Ovary (tissue), 3 donors: ENCODE measurements at regions not wholly inside any gene's neighbourhood (a gene's known extent, or its start where the extent isn't known, plus 50 kb on each side); places are given as distances from the start of the nearest gene placed in this dataset.

Experiments used
- CTCF ChIP-seq, 3 donors: fragments of 450-650 bp in 2 of 3; fragments of 200-600 bp in 1 of 3; IDR thresholded peaks; one replicate each; pipeline versions ENCODE4 v1.5.1 to v1.8.0; 2016 to 2022; ENCODE audit warnings: antibody characterized with exemption in 3 of 3, mild to moderate bottlenecking in 1 of 3
- EP300 ChIP-seq: sonication (generic); formaldehyde crosslinking; IDR thresholded peaks from one replicate; pipeline ENCODE4 v1.6.1; 2017; ENCODE audit warnings: antibody characterized with exemption
- POLR2A ChIP-seq: fragments of 450-650 bp; IDR thresholded peaks from one replicate; pipeline ENCODE4 v1.6.1; 2017; ENCODE audit warnings: antibody characterized with exemption, mild to moderate bottlenecking, moderate library complexity
- donor health status: DM: no; HTN: no; CAD: no.

GRCh38 chr2:195038153-195038552 is 618.9 kb upstream of the SLC39A10 start:
- TF ChIP-seq EP300, result no peak
- TF ChIP-seq POLR2A, result no peak
- no peak for TF ChIP-seq CTCF (IDR thresholded peaks at IDR 0.05)
